Ovary (tissue), 3 donors: ENCODE measurements at regions not wholly inside any gene's neighbourhood (a gene's known extent, or its start where the extent isn't known, plus 50 kb on each side); places are given as distances from the start of the nearest gene placed in this dataset.

ENCODE experiments used
- CTCF ChIP-seq, 3 donors: fragments of 450-650 bp in 2 of 3; fragments of 200-600 bp in 1 of 3; IDR thresholded peaks; one replicate each; pipeline versions ENCODE4 v1.5.1 to v1.8.0; 2016 to 2022; ENCODE audit warnings: antibody characterized with exemption in 3 of 3, mild to moderate bottlenecking in 1 of 3
- POLR2A ChIP-seq: fragments of 450-650 bp; IDR thresholded peaks from one replicate; pipeline ENCODE4 v1.6.1; 2017; ENCODE audit warnings: antibody characterized with exemption, mild to moderate bottlenecking, moderate library complexity
- donor health status: DM: no; HTN: no; CAD: no.

DNA sequence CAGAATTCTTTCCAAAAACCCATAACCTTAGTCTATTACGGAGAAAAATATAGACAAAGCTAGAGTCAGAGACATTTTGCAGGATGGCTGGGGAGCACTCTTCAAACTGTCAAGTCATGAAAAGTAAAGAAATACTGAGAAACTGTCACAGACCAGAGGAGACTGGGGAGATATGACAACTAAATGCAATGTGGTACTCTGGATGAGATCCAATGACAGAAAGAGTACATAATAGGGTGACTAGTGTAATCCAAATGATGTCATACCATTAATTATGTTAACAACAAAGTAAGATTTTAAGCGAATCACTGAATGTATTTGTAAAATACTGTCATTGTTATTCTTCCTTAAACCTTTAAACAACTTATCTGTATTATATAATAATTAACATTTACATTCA is 393.8 kb downstream of the LIG4 start:
- no peak for TF ChIP-seq POLR2A
- no peak for TF ChIP-seq CTCF (IDR thresholded peaks at IDR 0.05)
